ENCODE measurements at regions not wholly inside any gene's neighbourhood (a gene's known extent, or its start where the extent isn't known, plus 50 kb on each side); places are given as distances from the start of the nearest gene placed in this dataset.

- H3K9me2 ChIP-seq (ENCODE audit: insufficient read depth, low read length), result no peaks in the 10 kb centered on the region
- ChIA-PET POLR2A (no interaction called here), CTCF (ENCODE audit: unreplicated experiment) (no interaction called here)
- H3K4me1 ChIP-seq (ENCODE audit: insufficient read depth, low read length, poor library complexity, severe bottlenecking), result no peaks in the 10 kb centered on the region
- H3K27ac ChIP-seq (ENCODE audit: low read depth, low read length, poor library complexity, severe bottlenecking), result no peak overlapping the region
- BruUV-seq (replicated peaks), result no TSS peak
- no peak for DNase-seq (ENCODE audit: low spot score)
- no peak overlapping the region for H2AFZ ChIP-seq (ENCODE audit: low read length)
- TF ChIP-seq, protein P1, sequence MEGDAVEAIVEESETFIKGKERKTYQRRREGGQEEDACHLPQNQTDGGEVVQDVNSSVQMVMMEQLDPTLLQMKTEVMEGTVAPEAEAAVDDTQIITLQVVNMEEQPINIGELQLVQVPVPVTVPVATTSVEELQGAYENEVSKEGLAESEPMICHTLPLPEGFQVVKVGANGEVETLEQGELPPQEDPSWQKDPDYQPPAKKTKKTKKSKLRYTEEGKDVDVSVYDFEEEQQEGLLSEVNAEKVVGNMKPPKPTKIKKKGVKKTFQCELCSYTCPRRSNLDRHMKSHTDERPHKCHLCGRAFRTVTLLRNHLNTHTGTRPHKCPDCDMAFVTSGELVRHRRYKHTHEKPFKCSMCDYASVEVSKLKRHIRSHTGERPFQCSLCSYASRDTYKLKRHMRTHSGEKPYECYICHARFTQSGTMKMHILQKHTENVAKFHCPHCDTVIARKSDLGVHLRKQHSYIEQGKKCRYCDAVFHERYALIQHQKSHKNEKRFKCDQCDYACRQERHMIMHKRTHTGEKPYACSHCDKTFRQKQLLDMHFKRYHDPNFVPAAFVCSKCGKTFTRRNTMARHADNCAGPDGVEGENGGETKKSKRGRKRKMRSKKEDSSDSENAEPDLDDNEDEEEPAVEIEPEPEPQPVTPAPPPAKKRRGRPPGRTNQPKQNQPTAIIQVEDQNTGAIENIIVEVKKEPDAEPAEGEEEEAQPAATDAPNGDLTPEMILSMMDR (conservative IDR thresholded peaks at IDR 0.05; ENCODE audit: low read length), result no peak
- no peak for TF ChIP-seq EZH2phosphoT487 (IDR thresholded peaks at IDR 0.05; ENCODE audit: borderline replicate concordance, low read depth, low read length)
- no peaks in the 10 kb centered on the region for H3K79me2 ChIP-seq (ENCODE audit: insufficient read depth, low read depth, low read length)
- intact Hi-C loops (cut with micrococcal nuclease; ENCODE audit: unreplicated experiment), result no loop called here
- H3K9me3 ChIP-seq (ENCODE audit: low read length), result no peaks in the 10 kb centered on the region
- no peak overlapping the region for H3K4me3 ChIP-seq (ENCODE audit: low read depth, low read length, poor library complexity, severe bottlenecking)
- no peaks in the 10 kb centered on the region for H3K36me3 ChIP-seq (ENCODE audit: insufficient read depth, low read length)
- no peaks in the 10 kb centered on the region for H4K20me1 ChIP-seq (ENCODE audit: insufficient read depth, low read length)
- no peak overlapping the region for H3K4me2 ChIP-seq (ENCODE audit: low read length)
Measured at GRCh38 chr1:209063767-209064659, 519.5 kb upstream of the CAMK1G start.

- Histone ChIP-seq H3K4me3 (ENCODE audit: low read depth, low read length, poor library complexity, severe bottlenecking) (no peak overlapping the region), H4K20me1 (ENCODE audit: insufficient read depth, low read length) (no peaks in the 10 kb centered on the region), H3K4me1 (ENCODE audit: insufficient read depth, low read length, poor library complexity, severe bottlenecking) (no peaks in the 10 kb centered on the region), H3K9me3 (ENCODE audit: low read length) (no peaks in the 10 kb centered on the region), H3K9me2 (ENCODE audit: insufficient read depth, low read length) (no peaks in the 10 kb centered on the region), H3K27ac (ENCODE audit: low read depth, low read length, poor library complexity, severe bottlenecking) (no peak overlapping the region), H3K36me3 (ENCODE audit: insufficient read depth, low read length) (no peaks in the 10 kb centered on the region), H2AFZ (ENCODE audit: low read length) (no peak overlapping the region), H3K4me2 (ENCODE audit: low read length) (no peak overlapping the region), H3K79me2 (ENCODE audit: insufficient read depth, low read depth, low read length) (no peaks in the 10 kb centered on the region)
- DNase-seq (ENCODE audit: low spot score), result no peak
- intact Hi-C loops (cut with micrococcal nuclease; ENCODE audit: unreplicated experiment), result no loop called here
- TF ChIP-seq, protein P1 (conservative IDR thresholded peaks at IDR 0.05; ENCODE audit: low read length), result no peak
- no peak for TF ChIP-seq EZH2phosphoT487 (IDR thresholded peaks at IDR 0.05; ENCODE audit: borderline replicate concordance, low read depth, low read length)
- BruUV-seq (replicated peaks), result no TSS peak
- ChIA-PET POLR2A (no interaction called here), CTCF (ENCODE audit: unreplicated experiment) (no interaction called here)
Measured at GRCh38 chr1:209064850-209065706, 518.4 kb upstream of the CAMK1G start.
